Mammary epithelial cell (primary cell): ENCODE measurements at regions not wholly inside any gene's neighbourhood (a gene's known extent, or its start where the extent isn't known, plus 50 kb on each side); places are given as distances from the start of the nearest gene placed in this dataset.

Source experiments
- CTCF ChIP-seq, 2 donors: IDR thresholded peaks in 1 of 2; conservative IDR thresholded peaks in 1 of 2; 2 replicates each; pipeline ENCODE4 v1.5.1; 2011 to 2012; ENCODE audit warnings: inconsistent platforms in 2 of 2, low read length in 2 of 2, mild to moderate bottlenecking in 2 of 2, control low read depth in 1 of 2, low read depth in 1 of 2; ENCODE audit not compliant: insufficient read depth in 1 of 2; ENCODE audit errors: extremely low read depth in 1 of 2
- EZH2 ChIP-seq: IDR thresholded peaks from 2 replicates; pipeline ENCODE4 v1.6.1; 2012; ENCODE audit warnings: low read length, inconsistent platforms, borderline replicate concordance

- TF ChIP-seq CTCF (conservative IDR thresholded peaks at IDR 0.05 in 1 of 2, IDR thresholded peaks at IDR 0.05 in 1 of 2; ENCODE audit: extremely low read depth in 1 of 2, insufficient read depth in 1 of 2, low read depth in 1 of 2, low read length in 2 of 2), result no peak
- no peak for TF ChIP-seq EZH2
Measured at GRCh38 chr1:181396811-181397210, 86.5 kb upstream of the CACNA1E start.
